GM21737 (cell line): ENCODE measurements at regions not wholly inside any gene's neighbourhood (a gene's known extent, or its start where the extent isn't known, plus 50 kb on each side); places are given as distances from the start of the nearest gene placed in this dataset.
A peak's percentile ranks its signal among the peaks of the same experiment; 100 is the strongest.
"Not testable (repeated sequence)": the region's sequence is repeated elsewhere in the genome, so short reads cannot be mapped to it uniquely, and the experiment has no call there.

Source experiments
- ATAC-seq: cut with Tn5 transposase; IDR thresholded peaks from one replicate; pipeline ENCODE4 v1.9.1; 2021; ENCODE audit warnings: mild to moderate bottlenecking, moderate library complexity; ENCODE audit not compliant: unreplicated experiment

DNA sequence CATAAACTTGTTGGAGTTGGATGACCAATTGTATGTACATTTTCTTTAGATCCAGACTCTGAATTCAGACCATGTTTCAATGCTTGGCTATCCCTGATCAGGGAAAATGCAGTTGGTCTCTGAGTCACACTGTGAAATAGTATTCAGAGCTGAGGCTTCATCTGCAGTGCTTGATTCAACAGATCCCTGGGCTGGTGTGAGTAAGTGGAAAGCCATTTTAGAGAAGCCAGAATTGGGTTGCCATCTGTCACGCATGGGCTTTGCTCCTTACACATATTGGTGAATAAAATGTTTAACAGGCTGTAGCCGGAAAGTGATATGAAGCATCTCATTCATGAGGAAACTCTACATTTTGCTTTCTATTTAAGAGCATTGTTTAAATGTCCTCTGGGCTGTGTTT is 50.0 kb upstream of the ACYP2 start:
- no peak for ATAC-seq

DNA sequence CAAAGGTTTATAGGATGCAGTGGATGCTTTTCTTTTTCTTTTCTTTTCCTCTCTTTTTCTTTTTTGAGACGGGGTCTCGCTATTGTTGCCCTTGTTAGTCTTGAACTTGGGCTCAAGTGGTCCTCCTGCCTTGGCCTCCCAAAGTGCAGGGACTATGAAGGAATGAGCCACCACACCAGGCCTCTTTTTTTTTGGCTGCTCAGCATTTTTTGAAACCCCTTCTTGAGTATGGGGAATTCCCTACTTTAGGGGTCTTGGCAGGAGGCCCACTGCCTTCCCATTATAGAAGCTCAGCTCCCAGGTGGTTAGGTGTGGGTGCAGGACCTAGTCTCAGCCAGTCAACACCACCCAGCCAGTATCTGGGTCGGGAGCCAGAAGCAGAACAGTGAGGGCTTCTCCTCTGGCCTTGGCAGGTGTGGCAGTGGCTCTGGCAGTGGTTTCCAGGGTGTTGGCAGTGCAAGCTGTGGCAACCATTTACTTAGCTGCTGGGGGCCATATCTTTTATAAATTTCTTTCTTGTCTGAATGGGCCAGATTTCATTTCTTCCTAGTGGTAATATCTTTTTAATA is 51.4 kb upstream of the ACYP2 start:
- ATAC-seq: no peak

DNA sequence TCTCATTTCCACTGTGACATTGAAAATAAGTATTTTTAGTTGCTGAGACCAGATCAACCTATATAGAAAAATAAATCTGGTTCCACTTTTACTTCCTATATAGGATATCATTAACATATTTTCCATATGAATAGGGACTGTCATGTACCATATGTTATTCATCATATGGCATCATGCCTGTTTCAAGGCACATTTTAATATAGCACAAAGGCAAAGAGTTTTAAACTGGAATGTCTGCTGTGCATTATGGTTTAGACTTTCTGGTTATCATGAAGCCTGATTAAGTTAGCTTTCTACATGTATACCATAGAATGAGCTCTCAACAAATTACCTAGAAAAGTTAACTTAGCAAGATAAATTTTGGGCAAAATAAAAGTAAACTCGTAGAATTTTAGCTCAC is 53.0 kb upstream of the ACYP2 start:
- ATAC-seq: no peak

DNA sequence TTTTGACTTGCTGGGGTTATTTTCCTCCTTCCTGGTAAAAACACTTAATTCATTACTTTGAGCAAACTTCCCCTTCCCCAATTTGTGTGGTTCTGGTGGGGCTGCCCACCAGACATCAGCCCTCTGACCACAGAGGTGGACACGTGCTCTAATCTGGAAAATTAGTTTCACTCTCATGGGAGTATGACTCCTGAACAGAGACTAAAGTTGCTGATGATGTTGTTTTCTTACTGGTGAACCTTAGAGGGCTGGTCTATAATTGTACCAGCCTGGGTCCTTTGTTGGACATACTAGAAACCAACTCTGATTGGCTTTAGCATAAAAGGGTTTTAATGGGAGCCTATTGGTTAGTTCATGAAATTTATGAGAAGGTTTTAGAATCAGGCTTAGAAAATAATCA is 54.1 kb upstream of the ACYP2 start:
- ATAC-seq: no peak

DNA sequence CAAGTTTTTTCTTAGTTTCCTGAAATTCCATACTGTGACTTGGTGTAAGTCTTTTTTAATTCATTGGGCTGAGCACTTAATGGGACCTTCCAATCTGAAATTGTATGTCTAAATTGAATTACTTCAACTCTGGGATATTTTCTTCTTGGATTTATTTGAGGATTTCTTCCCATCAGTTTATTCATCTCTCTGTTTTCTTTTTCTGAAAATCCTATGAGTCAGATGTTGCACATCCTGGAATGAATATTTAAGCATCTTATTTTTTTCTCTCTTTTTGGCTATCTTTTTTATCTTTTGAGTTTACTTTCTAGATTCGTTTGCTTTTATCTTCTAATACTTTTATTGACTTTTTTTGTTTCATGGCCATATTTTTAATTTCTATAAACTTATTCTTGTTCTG is 55.4 kb upstream of the ACYP2 start:
- no peak for ATAC-seq

DNA sequence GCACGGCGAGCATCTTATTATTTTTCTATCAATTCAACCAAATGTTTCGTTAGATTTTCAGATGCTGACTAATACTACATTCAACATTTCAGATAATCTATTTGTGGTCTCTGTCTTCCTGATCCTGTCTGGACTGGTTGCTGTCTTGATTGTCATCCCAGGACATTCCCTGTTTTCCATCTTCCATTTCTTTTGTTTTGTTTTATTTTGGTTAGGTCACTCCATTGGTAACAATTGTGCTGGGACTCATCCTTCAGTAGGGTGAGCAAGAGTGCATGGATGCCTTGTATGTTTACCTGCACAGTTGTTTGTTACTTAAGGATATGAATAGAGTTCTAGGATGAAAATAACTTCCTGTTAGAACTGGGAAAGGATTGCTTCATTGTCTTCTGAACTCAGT is 55.9 kb upstream of the ACYP2 start:
- no peak for ATAC-seq

DNA sequence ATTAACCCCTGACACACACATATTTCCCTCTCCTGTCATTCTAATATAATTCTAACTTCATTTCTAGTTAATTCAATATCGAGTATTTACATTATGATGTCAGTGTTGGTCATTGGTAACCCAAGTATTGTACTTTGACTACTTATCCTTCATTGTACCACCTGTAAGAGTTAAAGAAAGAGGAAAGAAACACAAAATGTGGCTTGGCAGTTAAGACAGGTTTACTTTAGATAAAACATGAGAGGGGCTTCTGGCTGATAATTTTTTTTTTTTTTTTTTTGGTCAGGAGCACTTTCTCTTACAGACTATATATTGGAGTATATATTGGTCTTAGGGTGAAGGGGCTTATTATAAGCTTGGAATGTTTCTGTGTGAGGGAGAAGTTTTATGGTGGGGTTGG is 57.0 kb upstream of the ACYP2 start:
- ATAC-seq: no peak

DNA sequence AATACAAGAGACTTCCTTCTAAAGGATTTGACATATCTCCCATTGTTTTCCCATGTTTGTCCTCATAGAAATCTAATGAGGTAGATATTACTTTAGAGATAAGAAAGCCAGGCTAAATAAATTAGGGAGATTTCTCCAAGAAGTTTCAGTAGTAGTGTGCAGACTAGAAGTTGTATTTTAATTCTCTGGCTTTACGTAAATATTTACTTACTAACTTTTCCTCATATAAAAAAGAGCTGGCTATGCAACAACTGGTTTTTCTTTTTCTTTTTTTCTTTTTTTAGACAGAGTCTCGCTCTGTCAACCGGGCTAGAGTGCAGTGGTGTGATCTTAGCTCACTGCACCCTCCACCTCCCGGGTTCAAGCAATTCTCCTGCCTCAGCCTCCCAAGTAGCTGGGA is 60.6 kb upstream of the ACYP2 start:
- ATAC-seq: no peak

DNA sequence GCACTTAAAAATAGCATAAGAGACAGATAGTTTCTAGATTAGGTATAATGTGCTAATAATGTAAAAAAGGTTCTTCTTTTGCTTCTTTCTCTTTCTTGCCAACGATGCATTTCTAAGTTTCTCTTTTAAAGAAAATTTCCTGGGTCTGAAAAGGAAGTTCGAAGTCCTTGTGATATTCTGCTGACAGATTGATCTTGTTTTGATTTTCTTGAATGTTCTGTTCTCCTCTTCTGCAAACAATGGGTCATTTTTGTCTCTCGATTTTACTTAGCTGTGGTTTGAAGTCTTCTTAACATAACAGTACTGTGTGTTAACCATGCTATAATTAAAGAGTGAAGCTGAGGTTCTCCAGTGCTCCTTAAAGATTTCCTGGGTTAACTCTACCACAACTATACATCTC is 61.1 kb upstream of the ACYP2 start:
- peak; percentile 70 for ATAC-seq

DNA sequence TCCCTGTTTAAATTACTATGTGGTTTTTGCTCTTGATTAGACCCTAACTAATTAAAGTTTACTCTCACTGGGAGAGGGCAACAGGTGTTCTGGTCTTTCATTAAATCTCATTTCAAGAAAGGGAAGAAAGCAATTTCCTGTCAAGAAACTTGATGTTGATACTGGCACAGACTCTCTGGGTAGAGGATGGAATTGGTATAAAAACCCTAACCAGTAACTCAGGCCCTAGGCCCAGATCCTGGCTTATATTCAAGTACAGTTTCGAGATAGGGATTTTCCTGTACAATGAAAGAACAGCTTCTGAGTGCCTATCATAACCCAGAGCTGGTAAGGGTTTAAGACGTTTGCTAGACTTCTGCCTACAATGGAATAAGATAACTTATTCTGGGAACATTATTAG is 61.6 kb upstream of the ACYP2 start:
- ATAC-seq: peak; percentile 43

DNA sequence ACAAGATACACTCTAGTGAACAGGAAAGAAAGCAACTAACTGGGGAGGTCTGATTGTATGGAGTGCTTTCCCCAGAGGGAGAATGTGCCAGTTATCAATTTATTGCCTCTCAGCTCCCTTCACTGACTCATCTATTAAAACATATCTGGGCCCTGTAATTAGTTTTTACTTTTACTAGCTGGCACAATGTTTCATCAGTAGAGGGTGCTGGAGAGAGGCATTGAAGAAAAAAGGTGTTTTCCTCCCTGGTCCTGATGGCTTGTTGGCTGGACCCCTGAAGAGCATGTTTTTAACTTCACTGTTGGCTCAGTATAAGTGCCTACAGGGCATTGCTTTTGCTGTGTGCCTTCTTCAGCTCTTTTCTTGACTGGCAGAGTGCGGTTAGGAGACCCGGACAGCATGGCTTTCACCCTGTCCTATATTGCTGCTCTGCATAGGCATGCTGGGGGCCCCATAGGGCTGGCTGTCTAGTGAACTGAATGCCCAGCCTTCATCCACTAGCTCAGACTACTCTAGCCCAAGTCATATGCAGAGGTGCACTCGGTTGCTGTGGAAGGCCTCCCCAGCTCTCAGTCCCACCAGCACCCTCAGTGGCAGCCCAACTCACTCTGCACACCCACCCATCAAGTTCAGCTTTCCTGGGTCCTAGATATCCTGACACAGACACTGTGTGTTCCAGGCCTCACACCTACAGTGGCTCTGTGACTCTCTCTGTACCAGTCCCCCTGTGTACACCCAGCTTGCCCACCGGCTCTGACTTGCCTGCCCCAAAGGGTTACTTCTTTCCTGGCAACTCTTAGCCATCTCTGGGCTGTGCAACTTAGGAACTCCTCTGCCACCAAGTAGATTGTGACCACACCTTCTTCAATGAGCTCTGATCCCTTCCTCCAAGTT is 62.3 kb upstream of the ACYP2 start:
- peak; percentile 18 for ATAC-seq

DNA sequence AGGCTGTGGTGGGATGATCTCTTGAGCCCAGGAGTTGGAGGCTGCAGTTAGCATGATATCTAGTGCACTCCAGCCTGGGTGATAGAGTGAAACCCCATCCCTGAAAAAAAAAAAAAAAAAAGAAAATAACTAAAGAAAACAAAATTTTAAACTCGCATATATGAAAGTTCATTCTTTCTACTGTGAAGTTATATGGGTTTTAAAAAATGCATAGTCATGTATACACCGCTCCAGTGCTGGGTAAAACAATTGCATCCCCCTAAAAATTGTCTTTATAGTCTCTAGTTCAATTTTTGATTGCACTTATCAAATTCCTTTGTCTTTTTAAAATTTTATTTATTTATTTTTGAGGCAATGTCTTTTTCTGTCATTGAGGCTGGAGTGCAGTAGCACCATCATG is 65.0 kb upstream of the ACYP2 start:
- no peak for ATAC-seq

DNA sequence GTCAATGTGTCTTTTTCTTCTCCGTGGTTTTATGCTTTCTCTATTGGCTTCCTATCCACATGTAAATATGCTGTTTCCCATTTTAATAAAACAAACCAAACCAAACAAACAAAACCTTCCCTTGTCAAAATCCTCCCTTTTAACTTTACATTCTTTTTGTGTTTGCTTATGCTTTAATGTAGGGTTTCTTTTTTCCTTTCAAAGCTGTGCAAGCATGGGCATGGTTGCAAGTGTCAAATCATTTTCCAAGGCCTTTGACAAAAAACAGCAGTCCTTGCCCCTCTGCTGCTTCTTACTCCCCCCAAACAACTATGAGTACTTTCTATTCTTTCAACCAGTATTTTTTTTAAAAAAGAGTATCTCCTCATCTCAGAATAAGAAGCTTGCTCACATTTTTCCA is 66.0 kb upstream of the ACYP2 start:
- no peak for ATAC-seq

DNA sequence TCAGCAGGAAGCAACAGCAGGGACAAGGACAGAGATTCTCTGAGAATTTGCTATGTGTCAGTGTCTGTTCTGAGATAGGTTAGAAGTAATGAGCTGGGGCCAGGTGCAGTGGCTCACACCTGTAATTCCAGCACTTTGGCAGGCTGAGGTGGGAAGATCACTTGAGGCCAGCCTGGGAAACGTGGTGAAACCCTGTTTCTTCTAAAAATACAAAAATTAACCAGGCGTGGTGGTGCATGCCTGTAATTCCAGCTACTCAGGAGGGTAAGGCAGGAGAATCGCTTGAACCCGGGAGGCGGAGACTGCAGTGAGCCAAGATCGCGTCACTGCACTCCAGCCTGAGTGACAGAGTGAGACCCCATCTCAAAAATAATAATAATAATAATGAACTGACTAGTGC is 66.5 kb upstream of the ACYP2 start:
- not testable (repeated sequence) for ATAC-seq

DNA sequence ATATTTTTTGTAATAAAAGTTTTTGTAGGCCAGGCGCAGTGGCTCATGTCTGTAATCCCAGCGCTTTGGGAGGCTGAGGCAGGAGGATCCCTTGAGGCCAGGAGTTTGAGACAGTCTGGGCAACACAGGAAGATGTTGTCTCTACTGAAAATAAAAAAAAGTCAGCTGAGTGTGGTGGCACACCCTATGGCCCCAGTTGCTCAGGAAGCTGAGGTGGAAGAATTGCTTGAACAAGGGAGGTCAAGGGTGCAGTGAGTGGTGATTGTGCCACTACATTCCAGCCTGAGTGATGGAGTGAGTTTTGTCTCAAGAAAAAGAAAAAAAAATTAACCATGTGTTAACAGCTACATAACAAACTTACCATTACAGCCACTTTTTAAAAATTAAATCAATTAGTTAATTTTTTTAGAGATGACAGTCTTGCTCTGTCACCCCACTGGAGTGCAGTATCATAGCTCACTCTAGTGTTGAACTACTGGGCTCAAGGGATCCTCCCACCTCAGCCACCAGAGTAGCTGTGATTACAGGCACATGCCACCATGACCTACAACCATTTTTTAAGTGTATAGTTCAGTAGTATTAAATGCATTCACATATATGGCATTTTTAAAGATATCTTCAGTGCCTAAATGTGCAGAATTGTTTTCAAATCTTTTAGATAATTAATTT is 67.2 kb upstream of the ACYP2 start:
- no peak for ATAC-seq

DNA sequence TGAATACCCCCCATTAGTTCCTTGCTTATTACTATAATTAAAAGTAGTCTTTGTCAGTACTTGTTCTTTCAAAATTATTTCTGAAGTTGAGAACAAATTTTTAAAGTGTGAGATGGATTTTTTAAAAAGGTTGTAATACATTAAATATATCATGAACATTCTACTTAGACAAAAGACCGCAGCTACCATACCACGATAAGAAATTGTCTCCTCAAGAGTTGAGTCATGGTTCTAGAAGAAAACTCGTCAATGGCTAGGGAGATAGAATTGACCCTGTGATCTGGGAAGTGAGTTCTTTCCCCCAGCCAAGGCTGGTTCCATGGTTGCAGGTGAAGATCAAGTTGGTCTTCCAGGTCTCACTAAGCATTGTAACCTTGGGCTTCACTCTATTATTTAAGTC is 67.8 kb upstream of the ACYP2 start:
- no peak for ATAC-seq

DNA sequence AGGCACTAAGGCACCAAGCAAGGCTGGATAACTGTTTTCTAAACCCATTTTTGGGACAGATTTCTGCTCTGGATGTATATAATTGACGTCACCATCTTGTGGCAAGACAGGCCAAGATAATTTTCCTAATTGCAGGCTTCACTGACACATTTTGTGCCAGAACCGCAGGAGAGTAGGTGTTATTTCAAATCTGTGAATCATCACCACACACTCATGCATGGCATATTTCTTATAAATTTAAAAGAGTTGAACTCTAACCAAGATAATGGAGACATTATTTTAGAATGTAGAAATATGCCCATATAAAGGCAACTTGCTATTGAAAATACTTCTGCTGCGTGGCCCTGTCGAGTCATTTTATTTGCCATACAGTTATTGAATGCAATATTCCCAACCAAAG is 68.3 kb upstream of the ACYP2 start:
- no peak for ATAC-seq

DNA sequence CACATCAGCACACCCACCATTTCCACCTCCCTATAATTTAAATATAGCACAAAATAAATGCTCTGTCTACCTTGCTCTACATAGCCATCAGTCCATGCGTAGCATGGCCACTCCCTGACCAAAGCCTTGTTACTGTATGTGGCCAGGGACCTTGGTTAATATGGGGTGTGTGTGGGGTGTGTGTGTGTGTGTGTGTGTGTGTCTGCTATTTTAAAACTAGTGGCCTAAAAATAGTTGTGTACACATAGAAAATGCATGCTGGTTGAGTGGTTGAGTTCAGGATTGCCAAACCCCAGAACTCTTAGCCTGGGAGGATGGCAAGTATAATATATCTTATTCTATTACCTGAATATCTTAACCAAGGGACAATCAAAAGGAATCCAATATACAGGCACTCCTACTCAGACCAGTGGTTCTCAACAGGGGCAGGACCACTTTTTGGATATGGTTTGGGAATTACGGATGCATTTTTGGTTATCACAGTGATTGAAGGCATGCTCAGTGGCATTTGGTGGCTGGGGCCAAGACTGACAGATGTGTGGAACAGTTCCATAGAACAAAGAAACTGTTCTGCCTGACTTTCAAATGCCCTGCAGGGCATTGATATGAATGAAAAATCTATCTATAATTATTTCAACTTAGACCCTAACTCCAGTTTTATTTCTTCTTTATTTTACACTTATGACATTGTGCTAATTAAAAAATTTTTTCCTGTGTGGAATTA is 72.3 kb upstream of the PSME4 start:
- no peak for ATAC-seq

DNA sequence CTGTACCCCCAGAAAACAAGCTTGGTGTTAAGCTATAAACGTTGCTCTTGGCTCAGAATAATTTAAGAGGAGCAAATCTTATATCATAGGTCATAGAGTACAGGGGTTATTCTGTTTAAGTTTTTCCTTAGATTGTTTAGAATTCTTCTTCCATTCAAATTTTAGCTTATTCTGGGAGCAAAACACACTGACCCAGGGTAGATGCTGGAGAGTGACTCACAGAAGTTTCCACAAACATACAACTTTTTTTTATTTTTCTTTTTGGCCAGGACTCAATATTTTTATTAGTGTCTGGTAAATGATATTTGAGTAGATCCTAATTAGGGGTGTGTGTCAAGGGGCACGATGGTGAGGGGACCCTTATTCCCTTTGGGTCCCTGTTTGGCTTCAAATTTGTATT is 71.5 kb upstream of the PSME4 start:
- ATAC-seq: no peak

DNA sequence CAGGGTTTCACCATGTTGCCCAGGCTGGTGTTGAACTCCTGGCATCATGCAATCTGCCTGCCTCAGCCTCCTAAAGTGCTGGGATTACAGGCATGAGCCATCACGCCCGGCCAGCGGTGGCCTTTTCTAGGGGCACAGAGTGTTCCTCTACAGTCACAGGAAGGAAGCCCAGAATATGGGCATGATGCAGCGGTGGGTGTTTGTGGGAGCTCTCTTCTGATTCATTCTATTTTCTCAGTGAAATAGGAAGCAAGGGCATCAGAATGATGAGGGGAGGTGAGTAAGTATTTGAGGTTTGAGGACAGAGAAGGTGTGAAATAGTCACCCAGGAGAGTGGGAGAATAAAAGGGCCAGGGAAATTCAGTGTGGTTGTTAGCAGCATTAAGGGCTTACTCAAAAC is 70.3 kb upstream of the PSME4 start:
- ATAC-seq: no peak

DNA sequence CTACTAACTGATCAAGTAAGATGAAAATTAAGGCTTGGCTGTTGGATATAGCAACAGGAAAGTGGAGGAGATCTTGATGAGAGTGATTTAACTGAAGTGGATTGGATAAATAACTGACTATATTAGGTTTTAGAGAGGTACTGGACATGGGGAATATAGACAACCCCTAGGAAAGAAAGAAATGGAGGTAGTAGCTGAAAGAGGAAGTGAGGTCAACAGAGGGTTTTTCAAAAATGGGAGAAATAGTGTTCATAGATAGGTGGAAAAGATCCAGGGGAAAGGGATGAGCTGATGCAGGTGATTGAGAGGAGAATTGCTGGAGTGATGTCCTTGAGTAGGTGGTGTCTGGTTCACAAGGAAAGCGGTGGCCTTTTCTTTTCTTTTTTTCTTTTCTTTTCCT is 69.9 kb upstream of the PSME4 start:
- no peak for ATAC-seq

DNA sequence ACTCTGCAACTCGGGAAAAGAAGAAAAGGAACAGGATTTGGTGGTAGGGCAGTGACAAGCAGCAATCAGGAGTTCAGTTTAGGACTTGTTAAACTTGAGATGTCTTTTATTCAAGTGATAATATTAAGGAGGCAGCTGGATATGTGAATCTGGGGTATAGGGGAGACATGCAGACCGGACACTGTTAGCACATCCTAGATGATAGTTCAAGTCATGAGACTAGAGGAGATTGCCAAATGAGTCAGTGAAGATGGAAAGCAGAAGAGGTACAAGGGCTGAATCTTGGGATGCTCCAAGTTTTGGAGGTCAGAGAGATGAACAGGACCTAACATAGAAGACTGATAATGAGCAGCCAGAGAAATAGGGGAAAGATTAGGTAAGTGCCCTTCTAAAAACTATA is 69.5 kb upstream of the PSME4 start:
- no peak for ATAC-seq
